ENCODE measurements at regions not wholly inside any gene's neighbourhood (a gene's known extent, or its start where the extent isn't known, plus 50 kb on each side); places are given as distances from the start of the nearest gene placed in this dataset.

DNA sequence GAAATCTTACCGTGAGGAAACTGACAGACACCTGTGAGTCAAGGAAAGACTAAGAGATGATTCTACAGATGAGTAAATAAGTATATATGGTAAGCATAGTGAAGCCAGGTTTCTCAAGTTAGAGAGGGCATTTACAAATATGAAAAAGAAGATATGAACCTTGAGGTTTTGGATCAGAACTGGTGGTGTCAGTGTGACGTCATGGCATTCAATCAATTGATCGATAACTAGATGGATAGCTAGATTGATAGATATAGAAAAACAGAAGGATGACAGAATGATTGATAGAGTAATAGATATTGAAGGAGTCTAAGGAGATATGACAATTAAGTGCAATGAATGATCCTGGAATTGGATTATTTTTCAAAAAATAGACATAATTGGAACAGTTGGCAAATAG, 350.2 kb upstream of the MC4R start:
- no peaks in the 10 kb centered on the region for H3K27me3 ChIP-seq
- DNase-seq, result no peak
- WGBS, 2 donors, result 90 to 92% methylated on average over 3 of the region's 3 CpGs
- intact Hi-C loops (cut with DNase I), result no loop called here
- H3K27ac ChIP-seq, result no peak overlapping the region
- H3K4me3 ChIP-seq (replicated peaks in 1 of 3), result no peak overlapping the region
- no peaks in the 10 kb centered on the region for H3K9me3 ChIP-seq
- TF ChIP-seq, protein P1, sequence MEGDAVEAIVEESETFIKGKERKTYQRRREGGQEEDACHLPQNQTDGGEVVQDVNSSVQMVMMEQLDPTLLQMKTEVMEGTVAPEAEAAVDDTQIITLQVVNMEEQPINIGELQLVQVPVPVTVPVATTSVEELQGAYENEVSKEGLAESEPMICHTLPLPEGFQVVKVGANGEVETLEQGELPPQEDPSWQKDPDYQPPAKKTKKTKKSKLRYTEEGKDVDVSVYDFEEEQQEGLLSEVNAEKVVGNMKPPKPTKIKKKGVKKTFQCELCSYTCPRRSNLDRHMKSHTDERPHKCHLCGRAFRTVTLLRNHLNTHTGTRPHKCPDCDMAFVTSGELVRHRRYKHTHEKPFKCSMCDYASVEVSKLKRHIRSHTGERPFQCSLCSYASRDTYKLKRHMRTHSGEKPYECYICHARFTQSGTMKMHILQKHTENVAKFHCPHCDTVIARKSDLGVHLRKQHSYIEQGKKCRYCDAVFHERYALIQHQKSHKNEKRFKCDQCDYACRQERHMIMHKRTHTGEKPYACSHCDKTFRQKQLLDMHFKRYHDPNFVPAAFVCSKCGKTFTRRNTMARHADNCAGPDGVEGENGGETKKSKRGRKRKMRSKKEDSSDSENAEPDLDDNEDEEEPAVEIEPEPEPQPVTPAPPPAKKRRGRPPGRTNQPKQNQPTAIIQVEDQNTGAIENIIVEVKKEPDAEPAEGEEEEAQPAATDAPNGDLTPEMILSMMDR (IDR thresholded peaks at IDR 0.05), result no peak
- TF ChIP-seq POLR2A (IDR thresholded peaks at IDR 0.05), result no peak
- no peaks in the 10 kb centered on the region for H3K36me3 ChIP-seq
- no peaks in the 10 kb centered on the region for H3K4me1 ChIP-seq

DNA sequence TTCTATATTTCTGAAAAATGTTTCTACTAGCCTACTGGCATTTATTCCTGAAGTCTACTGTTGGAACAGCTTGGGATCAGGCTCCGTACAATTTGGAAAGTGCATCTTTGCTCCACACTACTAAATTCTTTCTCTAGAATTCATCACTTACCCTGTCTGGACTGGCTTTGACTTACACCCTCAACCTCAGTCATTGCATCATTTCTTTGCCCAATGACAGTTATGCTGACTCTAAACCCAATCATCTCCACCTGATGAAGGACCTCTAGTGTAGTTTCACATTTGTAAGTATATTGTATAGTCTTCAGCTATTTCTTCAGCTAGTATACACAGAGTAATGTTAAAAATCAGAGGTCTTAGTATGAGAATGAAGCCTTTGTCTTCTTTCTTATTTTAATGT, 359.6 kb upstream of the MC4R start:
- TF ChIP-seq POLR2A (IDR thresholded peaks at IDR 0.05), result no peak
- TF ChIP-seq, protein P1 (IDR thresholded peaks at IDR 0.05), result no peak
- H3K36me3 ChIP-seq, result no peaks in the 10 kb centered on the region
- H3K27me3 ChIP-seq, result no peaks in the 10 kb centered on the region
- no peak overlapping the region for H3K4me3 ChIP-seq (replicated peaks in 1 of 3)
- intact Hi-C loops (cut with DNase I), result no loop called here
- H3K9me3 ChIP-seq, result no peaks in the 10 kb centered on the region
- WGBS, 2 donors, result 94 to 95% methylated on average over 1 of the region's 1 CpG
- no peaks in the 10 kb centered on the region for H3K4me1 ChIP-seq
- DNase-seq, result no peak
- H3K27ac ChIP-seq, result no peak overlapping the region

DNA sequence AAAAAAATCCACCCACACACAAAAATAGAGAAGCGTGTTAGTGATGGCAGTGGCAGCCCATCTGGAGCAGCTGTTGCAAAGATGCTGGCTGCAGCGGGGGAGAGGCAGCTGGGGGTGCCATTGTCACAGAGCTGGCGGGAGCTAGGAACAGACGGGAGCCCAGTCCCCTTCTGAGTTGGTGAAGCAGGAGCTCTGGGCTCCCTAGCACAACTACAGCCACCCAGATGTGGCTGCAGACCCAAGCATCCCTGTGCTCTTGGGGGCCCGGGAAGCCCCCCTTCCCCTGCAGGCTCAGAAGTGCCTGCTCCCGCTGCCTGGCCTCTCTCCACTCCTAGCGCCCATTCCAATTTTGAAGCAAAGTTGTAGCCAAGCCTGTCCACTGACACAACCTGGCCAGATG, 366.6 kb upstream of the MC4R start:
- WGBS, 2 donors, result 77 to 91% methylated on average over 7 of the region's 7 CpGs
- intact Hi-C loops (cut with DNase I), result no loop called here

DNA sequence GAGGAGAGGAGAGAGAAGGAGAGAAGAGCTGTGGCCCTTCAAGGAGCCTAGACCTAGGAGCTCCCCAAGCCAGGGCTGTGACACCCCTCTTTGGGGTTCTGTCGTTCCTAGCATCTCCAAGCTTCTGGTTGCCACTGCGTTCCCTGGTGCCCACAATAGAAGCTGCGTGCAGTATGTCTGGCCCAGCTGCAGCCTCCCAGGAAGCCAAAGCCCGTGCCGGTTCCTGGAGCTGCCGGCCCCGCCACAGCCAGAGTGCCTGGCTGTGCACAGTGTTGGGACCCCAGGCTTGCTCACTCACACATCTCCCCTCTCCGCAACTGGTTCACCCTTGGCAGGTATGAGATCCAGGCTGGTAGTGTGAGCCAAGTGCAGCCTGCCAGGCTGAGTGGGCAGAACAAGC, 367.7 kb upstream of the MC4R start:
- H3K4me3 ChIP-seq (replicated peaks in 1 of 3), result no peak overlapping the region
- DNase-seq, result no peak
- H3K36me3 ChIP-seq, result no peaks in the 10 kb centered on the region
- H3K27me3 ChIP-seq, result no peaks in the 10 kb centered on the region
- TF ChIP-seq POLR2A (IDR thresholded peaks at IDR 0.05), result no peak
- TF ChIP-seq, protein P1 (IDR thresholded peaks at IDR 0.05), result no peak
- intact Hi-C loops (cut with DNase I), result no loop called here
- 80 to 86% methylated on average over 5 to 6 of the region's 8 CpGs for WGBS, 2 donors
- H3K4me1 ChIP-seq, result no peaks in the 10 kb centered on the region
- H3K9me3 ChIP-seq, result no peaks in the 10 kb centered on the region
- H3K27ac ChIP-seq, result no peak overlapping the region

More for the DNA sequence above, 366.6 kb upstream of the MC4R start:
- Histone ChIP-seq H3K9me3 (no peaks in the 10 kb centered on the region), H3K4me3 (replicated peaks in 1 of 3) (no peak overlapping the region), H3K4me1 (no peaks in the 10 kb centered on the region), H3K27me3 (no peaks in the 10 kb centered on the region), H3K27ac (no peak overlapping the region), H3K36me3 (no peaks in the 10 kb centered on the region)
- DNase-seq, result no peak
- TF ChIP-seq, protein P1 (IDR thresholded peaks at IDR 0.05), result no peak
- TF ChIP-seq POLR2A (IDR thresholded peaks at IDR 0.05), result no peak

DNA sequence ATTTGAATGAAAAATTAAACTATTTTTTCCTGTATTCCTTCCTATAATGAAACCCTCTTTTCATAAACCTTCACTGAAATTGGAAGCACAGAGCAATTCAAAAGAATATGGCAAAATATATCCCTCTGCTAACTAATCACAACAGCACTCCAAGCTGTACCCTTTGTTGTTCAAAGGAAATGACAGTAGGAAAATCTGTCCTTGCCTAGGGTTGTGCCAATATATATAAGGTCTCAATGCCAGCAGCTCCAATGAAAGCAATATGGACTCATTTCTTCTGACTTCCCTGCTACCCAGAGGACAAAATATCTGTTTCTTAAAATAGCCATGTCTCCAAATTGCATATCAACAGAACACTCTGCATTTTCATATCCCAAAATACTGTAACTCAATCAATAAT, 373.9 kb upstream of the MC4R start:
- intact Hi-C loops (cut with DNase I), result no loop called here
- no peak overlapping the region for H3K4me3 ChIP-seq (replicated peaks in 1 of 3)
- DNase-seq, result no peak
- H3K27me3 ChIP-seq, result no peaks in the 10 kb centered on the region
- H3K36me3 ChIP-seq, result no peaks in the 10 kb centered on the region
- TF ChIP-seq, protein P1 (IDR thresholded peaks at IDR 0.05), result no peak
- TF ChIP-seq POLR2A (IDR thresholded peaks at IDR 0.05), result no peak
- no peaks in the 10 kb centered on the region for H3K9me3 ChIP-seq
- H3K4me1 ChIP-seq, result no peaks in the 10 kb centered on the region
- H3K27ac ChIP-seq, result no peak overlapping the region
